GM21360 (cell line): ENCODE measurements at regions not wholly inside any gene's neighbourhood (a gene's known extent, or its start where the extent isn't known, plus 50 kb on each side); places are given as distances from the start of the nearest gene placed in this dataset.
"Not testable (repeated sequence)": the region's sequence is repeated elsewhere in the genome, so short reads cannot be mapped to it uniquely, and the experiment has no call there.

ENCODE experiments used
- ATAC-seq: cut with Tn5 transposase; IDR thresholded peaks from one replicate; pipeline ENCODE4 v1.9.1; 2021; ENCODE audit warnings: mild to moderate bottlenecking, moderate library complexity; ENCODE audit not compliant: unreplicated experiment

DNA sequence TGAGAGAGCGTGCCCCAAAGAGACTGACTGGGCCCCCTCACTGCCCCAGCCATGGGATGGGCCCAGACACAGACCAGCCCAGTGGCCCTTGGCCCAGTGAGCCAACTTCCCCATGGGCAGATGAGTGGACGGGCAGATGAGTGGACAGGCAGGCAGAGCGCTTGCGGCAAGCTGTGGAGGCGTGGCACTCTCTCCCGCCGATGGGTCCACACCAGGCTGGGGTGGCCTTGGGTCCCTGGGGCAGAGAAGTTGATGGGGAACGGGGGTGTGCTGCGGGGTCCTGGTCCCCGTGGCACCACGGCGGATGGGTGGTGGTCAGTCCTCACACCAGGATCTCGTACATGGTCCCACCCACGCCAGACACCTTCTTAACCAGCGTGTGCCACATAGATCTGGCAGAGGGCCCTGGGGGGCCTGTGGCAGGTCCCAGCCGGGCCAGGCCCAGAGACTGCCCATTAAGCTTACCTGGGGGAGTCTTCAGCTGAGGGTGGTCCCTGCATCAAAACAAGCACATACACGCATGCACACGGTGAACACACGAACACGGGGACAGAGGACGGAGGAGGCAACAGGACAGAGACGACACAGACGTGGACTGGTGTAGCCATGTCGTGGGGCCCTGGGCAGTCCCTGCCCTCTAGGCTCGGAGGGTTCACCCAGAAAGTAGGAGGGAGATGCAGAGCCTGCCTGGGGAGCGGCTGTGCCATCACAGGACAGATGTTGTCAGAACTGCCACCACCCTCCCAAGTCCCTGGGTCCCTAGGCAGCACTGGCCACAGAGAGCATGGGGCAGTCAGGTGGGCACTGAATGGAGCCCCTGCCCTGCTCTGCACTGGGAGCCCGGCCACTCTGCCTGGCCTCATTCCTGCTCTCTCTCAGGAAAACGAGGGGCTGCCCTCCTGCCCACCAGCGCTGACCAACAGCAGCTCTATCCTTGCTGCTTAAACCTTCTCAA lies 182.2 kb downstream of the IGLL1 start:
- no peak for ATAC-seq

DNA sequence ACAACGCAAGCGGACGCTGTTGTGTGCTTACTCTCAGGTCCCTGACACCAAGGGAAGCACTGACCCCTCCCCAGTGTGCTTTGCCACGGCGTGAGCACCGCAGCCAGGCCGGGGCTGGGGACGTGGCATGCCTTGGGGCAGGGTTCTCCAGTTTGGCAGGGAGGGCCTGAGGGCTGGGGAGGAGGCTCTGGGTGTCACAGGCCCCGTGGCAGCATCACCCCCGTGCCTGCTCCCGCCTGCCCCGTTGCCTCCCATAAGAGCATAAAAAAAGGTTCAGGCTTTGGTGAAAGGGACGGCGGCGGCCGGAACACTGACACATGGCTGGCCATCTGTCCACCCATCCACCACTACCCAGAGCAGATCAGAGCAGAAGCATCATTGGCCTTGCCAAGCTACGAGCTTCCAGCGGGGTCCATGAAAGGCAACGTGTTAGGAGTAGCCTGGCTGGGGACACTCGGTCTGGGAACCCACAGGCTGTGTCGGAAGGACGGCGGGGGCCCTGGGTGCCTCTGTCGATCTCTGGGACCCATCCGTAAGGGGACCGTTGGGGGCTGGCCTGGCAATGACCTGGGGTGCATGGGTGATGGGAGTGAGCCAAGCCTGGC lies 183.0 kb downstream of the IGLL1 start:
- ATAC-seq: no peak

DNA sequence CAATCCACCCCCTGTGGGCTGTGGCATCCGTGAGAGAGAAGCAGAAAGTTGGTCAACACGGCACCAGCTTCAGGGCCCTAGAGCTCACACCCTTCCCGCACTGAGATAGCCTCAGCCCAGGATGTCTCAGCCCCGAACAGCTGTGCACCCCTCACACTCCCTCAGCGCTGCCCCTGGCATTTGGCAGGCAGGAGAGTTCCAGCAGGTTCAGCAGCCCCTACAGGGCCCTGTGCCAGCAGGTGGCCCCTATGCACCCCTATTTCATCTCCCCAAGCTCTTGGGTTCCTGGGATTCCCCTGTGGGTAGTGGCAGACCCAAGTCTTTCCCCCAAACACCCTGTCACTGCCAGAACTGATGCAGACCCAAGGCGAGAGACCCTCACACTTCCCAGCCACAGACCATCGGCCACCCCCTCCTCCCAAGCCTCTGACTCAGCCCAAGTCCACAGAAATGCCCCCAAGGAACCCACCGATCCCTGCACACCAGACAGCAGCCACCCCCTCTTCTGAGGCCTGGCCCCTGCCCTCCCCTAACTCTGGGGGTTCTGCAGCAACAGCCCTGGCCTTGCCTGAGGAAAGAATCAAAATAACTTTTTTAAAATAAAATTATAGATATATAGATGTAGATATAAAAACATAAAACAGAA lies 183.6 kb downstream of the IGLL1 start:
- no peak for ATAC-seq

DNA sequence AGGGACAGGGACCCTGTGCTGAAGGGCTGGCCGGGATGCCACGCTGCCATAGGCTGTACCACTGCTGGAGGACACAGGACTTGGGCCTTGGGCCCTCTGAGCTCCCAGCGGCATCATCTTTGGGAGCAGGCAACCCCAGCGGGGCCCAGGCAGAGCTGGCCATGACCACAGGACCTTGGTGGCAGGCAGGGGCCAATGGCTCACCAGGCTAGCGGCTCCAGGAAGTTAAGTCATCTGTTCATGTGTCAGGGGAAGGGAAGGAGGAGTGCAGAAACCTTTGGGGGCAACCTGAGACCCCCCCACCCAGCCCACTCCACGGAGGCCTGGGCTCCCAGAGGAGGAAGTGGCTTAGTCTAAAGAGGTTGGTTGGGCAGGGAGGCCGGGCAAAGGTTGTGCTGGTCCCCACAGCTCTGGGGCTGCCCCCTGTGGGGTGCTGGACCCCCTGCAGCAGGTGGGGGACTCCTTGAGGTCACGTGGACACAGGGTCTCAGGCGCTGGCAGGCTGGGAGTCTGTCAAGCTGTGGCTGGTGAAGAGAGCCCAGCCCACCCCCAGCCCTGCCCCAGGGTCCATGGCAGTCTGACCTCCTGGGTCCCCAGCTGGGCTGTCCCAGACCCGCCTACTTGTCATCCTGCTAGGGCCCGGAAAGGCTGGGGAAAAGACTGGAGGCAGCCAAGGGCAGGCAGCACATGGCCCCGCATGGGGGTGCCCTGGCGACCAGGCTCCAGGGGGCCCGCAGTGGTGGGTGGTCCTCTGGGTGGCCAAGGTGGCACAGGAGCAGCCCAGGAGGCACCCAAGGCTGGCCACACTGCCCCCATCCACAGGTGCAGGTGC lies 184.3 kb downstream of the IGLL1 start:
- ATAC-seq: no peak

DNA sequence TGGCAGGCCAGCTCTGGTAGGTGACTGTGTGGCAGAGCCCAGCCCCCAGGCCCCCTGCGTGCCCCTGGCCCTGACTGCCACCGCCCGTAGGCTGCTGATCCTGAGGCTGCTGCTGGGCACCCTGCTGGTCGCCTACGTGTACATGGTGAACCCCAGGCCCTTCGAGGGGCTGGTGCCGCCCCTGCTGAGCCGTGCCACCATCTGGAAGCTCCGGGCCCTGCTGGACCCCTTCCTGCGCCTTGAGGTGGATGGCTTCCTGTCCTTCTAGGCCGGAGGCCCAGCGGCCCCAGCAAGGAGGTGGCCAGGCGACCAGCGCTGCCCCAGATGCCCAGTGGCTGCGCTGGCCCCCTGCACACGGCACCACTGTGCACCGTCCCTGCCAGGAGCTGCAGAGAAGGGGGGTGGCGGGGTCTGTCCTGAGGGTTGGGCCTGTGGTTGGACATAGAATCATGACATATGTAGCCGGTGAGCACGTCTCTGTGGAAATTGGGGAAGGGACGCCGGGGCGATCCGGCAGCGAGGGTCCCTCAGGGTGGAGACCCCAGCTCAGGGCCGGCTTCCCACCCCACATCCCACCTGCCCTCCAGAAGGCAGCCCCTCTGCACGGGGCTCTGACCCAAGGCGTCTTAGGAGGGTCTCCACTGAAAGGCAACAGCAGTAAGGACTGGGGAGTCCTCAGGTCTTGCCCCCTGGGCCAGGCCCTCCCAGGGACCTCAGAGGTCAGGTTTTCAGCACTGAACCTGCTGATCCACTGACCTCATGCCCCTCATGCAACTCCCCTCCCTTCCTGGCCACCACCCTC lies 185.4 kb downstream of the IGLL1 start:
- ATAC-seq: no peak

DNA sequence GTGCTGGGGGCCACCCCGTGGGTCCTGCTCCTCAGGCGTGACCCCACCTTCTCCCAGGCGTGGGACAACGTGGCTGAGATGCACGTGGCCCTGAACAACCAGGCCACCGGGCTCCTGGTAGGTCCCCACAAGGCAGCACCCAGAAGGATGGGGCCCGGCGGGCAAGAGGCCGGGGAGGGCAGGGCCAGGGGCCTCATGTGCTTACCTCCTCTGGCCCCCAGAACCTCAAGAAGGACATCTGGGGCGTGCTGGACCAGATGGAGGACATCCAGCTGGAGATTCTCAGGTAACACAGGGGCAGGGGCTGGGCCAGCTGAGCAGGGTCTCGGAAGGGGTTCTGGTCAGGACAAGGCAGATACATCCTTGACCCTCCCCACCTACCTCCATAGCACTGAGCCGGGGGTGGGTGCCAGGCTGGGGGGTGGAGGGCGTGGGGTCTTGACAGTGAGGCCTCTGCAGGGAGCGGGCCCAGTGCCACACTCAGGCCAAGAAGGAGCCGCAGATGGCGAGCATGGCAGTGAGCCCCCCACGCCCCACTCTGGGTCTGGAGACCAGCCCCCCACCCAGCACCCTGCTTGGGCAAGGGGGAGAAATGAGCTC lies 186.3 kb downstream of the IGLL1 start:
- ATAC-seq: no peak

DNA sequence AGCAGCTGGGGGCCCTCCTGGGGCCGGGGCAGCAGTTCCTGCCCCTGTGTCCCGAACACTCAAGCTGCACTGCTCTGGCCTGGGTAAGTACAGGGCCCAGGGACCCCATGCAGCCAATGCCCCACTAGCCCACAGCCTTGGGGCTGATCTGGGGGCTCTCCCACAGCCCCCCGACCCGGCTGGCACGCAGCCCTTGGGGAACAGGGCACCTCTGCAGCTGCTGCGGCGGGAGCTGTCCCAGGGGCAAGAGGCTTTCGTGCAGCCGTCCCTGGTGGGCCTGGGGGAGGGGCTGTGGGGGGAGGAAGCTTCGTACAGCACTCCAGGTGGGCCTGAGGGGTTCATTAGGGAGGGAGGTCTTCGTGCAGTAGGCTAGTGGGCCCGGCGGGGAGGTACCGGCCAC lies 186.9 kb downstream of the IGLL1 start:
- not testable (repeated sequence) for ATAC-seq

DNA sequence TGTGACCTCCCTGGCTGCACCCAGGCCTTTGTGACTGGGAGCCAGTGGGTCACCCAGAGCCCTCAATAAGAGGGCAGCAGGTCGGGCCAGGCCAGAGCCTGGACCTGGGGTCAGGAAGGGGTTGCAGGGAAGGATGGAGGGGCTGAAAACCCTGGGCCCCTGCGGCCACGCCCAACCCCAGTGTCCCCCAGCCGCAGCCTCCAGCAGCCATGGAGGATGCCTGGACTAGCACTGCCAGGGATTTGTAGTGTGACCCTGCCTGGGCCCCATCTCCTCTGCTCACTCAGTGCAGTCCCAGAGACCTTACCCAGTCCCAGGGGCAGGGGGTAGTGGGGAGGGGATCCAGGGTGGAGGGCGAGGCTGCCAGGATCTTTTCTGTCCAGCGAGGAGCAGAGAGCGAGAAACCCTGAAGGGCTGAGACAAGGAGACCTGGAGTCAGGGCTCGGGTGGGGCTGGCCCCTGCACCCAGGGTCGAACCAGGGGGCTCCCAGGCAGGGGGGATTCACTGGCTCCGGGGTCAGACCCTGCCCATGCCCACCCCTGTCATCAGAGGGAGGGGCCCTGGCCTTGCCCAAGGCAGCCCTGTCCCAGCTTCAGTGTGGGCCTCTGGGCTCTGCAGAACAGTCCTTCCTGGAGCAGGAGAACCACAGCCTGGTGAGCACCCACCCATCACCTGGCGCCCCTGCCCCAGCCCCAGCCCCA lies 187.5 kb downstream of the IGLL1 start:
- no peak for ATAC-seq

DNA sequence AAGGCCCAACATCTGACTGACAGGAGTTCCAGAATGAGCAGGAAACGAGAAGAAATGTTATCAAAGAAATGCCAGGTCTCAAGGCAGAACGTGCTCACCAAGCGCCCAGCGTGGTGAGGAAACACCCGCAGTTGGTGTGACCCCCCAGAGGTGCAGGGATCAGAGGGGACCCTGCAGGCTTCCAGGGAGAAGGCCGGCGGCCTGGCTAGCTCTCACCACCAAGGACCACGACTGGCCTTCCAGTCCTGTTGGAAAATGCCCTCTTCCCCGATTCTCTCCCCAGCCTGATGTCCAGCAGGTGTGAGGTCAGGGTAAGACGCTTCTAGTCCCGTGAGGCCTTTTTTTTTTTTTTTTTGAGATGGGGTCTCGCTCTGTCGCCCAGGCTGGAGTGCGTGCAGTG lies 189.1 kb downstream of the IGLL1 start:
- no peak for ATAC-seq

DNA sequence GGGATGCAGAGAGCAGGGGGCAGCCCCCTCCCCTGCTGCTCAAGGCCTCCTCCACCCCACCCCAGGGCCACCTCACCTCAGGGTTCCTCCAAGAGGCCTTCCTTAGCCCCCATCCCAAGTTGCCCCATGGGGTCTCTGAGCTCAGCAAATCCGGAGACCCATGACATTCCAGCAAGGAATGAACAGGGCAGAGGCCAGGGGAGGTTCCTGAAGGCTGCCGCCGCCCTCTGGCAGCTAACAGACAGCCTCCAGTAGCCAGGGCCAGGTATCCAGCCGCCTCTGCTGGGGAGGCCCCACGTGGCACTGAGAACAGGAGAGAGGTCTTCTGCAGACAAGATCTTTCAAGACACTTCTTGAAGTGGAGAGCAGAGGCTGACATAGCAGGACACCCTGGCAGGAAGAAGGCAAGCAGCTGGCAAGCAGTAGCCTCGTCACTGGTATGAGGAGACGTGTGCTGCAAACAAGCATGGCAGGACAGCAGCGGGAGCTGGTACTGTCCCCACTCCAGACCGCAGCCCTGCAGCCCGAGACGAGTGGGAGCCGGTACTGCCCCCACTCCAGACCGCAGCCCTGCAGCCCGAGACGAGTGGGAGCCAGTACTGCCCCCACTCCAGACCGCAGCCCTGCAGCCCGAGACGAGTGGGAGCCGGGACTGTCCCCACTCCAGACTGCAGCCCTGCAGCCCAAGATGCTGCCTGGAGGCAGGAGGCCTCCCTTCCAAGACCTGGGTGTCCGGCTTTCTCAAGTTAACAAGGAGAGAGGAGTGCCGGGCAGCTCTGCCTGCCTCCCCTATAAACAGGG lies 190.6 kb downstream of the IGLL1 start:
- ATAC-seq: no peak

DNA sequence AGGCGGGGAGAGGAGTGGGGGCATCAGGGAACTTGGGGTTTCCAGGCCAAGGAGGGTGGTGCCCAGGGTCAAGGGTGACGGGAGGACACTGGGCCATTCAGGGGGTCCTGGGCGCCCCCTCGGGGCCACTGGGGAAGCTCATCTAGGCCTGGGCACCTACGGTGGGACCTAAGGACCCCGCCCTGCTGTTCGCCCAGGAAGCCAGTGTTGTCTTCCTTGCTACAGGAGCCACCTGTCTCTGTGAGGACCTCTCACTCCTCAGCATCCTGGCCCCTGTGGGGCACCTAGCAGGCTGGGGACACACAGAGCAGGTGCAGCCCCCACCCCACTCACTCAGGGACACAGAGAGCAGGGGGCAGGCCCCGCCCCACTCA lies 191.6 kb downstream of the IGLL1 start:
- no peak for ATAC-seq

DNA sequence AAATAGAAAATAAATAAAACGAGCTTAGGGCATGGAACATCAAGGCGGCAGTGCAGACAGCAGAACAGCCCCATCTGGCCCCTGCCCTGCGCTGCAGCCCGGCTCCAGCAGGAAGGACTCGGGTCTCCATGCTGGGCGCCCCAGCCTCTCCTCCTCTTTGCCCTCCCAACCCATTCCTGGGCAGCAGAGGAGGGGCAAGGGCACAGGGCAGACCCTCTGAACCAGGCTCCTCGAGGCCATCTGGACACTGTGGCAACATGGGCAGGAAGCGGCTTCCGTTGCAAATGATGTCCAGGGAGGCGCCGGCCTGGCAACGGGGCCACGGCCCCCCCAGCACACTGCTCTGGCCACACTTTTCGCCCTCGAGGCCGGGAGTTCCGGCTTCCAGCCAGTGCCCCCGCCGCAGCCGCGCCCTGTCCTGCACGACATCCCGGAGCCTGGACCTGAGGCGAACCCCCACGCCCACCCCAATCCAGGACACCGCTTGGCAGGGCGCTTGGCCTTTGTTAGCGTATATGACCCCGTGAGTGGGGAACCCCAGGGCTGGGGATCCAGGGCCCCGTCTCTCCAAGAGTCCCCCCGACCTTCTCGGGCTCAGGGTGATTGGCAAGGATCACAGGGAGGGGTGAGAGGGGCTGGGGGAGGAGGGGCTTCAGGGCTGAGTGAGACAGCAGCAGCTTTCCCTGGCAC lies 192.1 kb downstream of the IGLL1 start:
- ATAC-seq: no peak

DNA sequence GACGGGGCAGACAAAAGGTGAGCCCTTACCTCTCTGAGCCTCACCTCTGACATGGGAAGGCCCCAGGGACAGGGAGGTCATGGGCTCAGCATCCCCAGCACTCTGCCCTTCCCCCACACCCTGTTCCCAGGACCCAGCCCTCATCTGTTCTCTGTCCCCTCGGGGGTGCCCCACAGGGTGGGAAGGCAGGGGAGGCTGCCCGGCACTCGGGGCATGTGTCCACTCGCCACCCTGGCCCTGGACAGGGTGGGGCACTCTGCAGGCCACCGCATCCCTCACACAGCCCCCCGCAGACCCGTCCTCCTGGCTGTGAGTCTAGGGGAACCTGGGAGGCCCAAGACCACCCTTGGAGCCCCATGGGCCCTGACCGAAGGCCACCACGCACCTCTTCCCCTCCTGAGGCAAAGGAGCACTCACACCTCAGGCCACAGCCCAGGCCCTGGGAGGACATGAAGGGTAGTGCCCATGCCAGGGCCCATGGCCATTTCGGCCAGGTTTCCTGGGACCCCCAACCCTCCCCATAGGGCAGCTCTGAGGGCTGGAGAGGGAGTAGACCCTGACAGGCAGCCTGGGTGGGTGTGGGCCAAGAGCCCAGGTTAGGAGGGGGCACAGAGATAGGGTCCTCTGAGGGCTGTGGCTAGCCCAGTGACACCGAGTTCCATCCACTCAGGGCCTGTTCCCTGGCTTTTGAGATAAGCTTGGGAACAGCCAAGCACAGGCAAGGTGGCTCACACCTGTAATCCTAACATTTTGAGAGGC lies 193.1 kb downstream of the IGLL1 start:
- ATAC-seq: no peak

DNA sequence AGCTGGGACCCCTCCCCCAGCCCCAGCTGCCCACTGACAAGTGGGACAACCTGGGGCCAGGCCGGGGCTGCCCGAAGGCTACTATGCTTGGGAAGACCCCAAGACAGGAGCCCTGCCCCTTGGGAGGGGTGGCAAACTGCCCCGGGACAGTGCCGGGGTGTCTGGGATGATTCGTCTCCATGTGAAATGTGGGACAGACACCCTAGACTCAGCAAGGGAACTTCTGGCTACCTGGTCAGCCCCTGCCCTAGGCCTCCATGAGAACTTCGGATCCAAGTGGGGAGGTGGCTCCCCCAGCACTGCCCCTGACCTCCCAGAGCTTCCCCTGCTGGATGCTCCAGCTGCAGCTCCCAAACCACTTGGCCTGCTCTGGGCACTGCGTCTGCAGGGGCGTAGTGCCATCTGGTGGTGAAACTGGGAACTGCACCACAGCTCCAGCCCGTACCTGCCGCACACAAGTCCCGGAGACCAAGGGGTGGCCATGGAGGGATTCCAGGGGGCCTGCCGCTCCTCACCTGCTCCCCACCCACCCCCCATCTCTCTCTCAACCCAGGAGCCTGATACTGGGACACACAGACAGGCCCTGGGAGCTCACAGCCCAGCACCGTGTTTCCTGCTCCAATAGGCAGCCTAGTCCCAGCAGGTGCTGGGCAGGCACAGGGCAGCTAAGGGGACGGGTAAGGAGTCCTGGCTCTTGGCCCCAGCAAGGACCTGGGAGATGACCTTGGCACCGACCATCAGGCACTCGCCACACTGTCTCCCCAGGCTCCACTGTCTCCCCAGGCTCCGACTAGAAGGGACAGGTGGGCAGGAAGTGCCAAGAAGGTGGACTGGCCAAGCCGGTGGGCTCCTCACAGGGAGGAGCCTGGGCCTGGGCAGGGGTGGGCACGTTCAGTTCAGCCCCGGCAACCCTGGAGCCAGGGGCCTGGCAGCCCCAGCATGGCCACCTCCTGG lies 194.1 kb downstream of the IGLL1 start:
- ATAC-seq: no peak

DNA sequence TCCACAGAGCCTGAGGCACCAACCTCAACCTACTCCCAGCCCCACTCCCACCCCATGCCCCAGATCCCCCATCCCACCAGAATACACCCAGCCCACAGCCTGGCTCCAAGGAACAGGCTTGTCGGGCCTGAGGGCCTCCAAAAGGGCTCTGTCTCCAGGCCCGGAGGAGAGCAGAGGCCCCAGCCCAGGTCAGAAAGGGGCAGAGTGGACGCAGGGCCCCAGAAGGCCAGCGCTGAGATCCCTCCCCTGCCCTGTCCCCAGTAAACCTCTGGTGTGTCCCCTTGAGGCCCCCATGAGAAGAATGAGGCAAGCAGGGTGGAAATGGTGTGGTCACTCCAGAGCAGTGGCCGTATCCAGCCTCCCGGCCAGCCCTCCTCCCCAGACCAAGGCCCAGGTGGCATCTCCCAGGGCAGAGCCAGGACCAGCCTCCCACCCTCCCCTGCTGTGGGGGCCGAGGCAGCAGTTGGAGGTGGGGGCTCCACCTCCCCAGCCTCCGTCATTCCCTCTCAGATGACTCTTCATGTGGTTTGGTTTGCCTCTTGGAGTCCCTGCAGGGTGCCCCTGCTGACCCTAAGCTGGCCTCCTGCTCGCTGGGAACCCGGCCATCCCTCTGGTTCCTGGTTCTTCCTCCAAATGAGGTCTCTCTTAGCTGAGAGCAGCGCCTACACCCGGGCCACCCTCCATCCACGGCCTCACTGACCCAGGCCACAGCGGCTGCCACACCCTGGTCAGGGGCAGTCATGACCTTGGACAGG lies 195.0 kb downstream of the IGLL1 start:
- no peak for ATAC-seq
